OCI-LY1 (cell line): ENCODE measurements at regions not wholly inside any gene's neighbourhood (a gene's known extent, or its start where the extent isn't known, plus 50 kb on each side); places are given as distances from the start of the nearest gene placed in this dataset.

Experiments used
- H2AFZ ChIP-seq: fragments of 200-600 bp; sonication (generic), shearing (Covaris generic); 2 replicates; pipeline ENCODE4 v1.6.0; 2014; ENCODE audit warnings: antibody characterized with exemption, mild to moderate bottlenecking, low read length
- H3F3A ChIP-seq: fragments of 200-600 bp; sonication (generic), shearing (Covaris generic); 2 replicates; pipeline ENCODE4 v1.6.0; 2014; ENCODE audit warnings: mild to moderate bottlenecking, antibody characterized with exemption, low read length, moderate library complexity; ENCODE audit not compliant: insufficient read depth
- H3K27ac ChIP-seq: fragments of 200-600 bp; sonication (generic); 2 replicates; pipeline ENCODE4 v1.5.1; 2014; ENCODE audit warnings: low read length, mixed run types, mild to moderate bottlenecking, low read depth; ENCODE audit not compliant: poor library complexity, severe bottlenecking
- H3K27me3 ChIP-seq: fragments of 200-600 bp; sonication (generic); 2 replicates; pipeline ENCODE4 v1.6.0; 2014; ENCODE audit warnings: antibody characterized with exemption, mild to moderate bottlenecking, low read length, moderate library complexity; ENCODE audit not compliant: insufficient read depth
- H3K36me3 ChIP-seq: fragments of 200-600 bp; sonication (generic); 2 replicates; pipeline ENCODE4 v1.6.1; 2014; ENCODE audit warnings: mild to moderate bottlenecking, antibody characterized with exemption, low read length, moderate library complexity, mixed read lengths; ENCODE audit not compliant: insufficient read depth
- H3K4me1 ChIP-seq: fragments of 200-600 bp; sonication (generic); 2 replicates; pipeline ENCODE4 v1.5.1; 2014; ENCODE audit warnings: mild to moderate bottlenecking, low read length, moderate library complexity; ENCODE audit not compliant: insufficient read depth, severe bottlenecking
- H3K4me2 ChIP-seq: fragments of 200-600 bp; sonication (generic), shearing (Covaris generic); 2 replicates; pipeline ENCODE4 v1.6.1; 2014; ENCODE audit warnings: low read length
- H3K4me3 ChIP-seq: fragments of 200-600 bp; sonication (generic); 2 replicates; pipeline ENCODE4 v1.5.1; 2014; ENCODE audit warnings: low read length, low read depth, mild to moderate bottlenecking, mixed read lengths; ENCODE audit not compliant: poor library complexity, severe bottlenecking
- H3K79me2 ChIP-seq: fragments of 200-600 bp; shearing (Covaris generic); 2 replicates; pipeline ENCODE4 v1.6.1; 2016; ENCODE audit warnings: mixed run types, low read length, mixed read lengths; ENCODE audit not compliant: insufficient read depth
- H3K9ac ChIP-seq: fragments of 200-600 bp; sonication (generic), shearing (Covaris generic); 2 replicates; pipeline ENCODE4 v1.6.1; 2014; ENCODE audit warnings: mild to moderate bottlenecking, low read length, mixed read lengths
- H3K9me2 ChIP-seq: fragments of 200-600 bp; sonication (generic), shearing (Covaris generic); 2 replicates; pipeline ENCODE4 v1.6.1; 2014; ENCODE audit warnings: low read depth, mild to moderate bottlenecking, low read length, mixed read lengths
- H3K9me3 ChIP-seq: fragments of 200-600 bp; shearing (Covaris generic); 2 replicates; pipeline ENCODE4 v1.6.1; 2014; ENCODE audit warnings: low read length, mixed read lengths
- H4K20me1 ChIP-seq: fragments of 200-600 bp; sonication (generic), shearing (Covaris generic); 2 replicates; pipeline ENCODE4 v1.6.0; 2016; ENCODE audit warnings: mild to moderate bottlenecking, low read length; ENCODE audit not compliant: insufficient read depth
- EZH2 ChIP-seq: fragments of 200-600 bp; sonication (generic), shearing (Covaris generic); IDR thresholded peaks from 2 replicates; pipeline ENCODE4 v1.8.0; 2017; ENCODE audit warnings: borderline replicate concordance, mixed run types, mild to moderate bottlenecking, antibody characterized with exemption, low read length, moderate library complexity, mixed read lengths
- TF ChIP-seq, protein P1 (sequence below): fragments of 200-600 bp; sonication (generic), shearing (Covaris generic); IDR thresholded peaks from 2 replicates; pipeline ENCODE4 v1.5.1; 2017; ENCODE audit warnings: mild to moderate bottlenecking, antibody characterized with exemption, low read length, moderate library complexity, mixed read lengths

DNA sequence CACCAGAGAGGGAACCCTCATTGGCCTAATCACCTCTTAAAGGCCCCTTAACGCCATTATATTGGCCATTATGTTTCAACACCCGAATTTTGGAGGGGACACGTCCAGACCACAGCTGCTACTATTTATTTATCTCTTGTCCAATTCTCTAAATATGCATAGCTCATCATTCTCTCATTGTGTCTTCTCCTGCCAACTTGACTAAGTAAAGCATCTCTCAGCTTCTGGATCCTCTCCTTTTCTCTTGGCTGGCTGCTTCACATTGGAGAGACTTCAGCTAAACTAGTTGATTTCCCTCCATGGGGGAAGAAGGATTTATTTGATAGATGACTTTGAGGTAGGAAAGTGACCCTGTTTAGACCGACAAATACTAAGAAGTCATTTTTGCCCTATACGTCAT is 120.4 kb upstream of the KRR1 start:
- Histone ChIP-seq H3K27me3 (no peaks in the 10 kb centered on the region), H3K4me1 (no peaks in the 10 kb centered on the region), H3F3A (no peaks in the 10 kb centered on the region), H3K9me2 (no peaks in the 10 kb centered on the region), H4K20me1 (no peaks in the 10 kb centered on the region), H3K36me3 (no peaks in the 10 kb centered on the region), H3K79me2 (no peaks in the 10 kb centered on the region), H3K4me2 (no peak overlapping the region), H3K4me3 (no peak overlapping the region), H3K9ac (no peak overlapping the region), H2AFZ (no peak overlapping the region), H3K27ac (no peak overlapping the region), H3K9me3 (no peaks in the 10 kb centered on the region)
- no peak for TF ChIP-seq EZH2
- TF ChIP-seq, protein P1, sequence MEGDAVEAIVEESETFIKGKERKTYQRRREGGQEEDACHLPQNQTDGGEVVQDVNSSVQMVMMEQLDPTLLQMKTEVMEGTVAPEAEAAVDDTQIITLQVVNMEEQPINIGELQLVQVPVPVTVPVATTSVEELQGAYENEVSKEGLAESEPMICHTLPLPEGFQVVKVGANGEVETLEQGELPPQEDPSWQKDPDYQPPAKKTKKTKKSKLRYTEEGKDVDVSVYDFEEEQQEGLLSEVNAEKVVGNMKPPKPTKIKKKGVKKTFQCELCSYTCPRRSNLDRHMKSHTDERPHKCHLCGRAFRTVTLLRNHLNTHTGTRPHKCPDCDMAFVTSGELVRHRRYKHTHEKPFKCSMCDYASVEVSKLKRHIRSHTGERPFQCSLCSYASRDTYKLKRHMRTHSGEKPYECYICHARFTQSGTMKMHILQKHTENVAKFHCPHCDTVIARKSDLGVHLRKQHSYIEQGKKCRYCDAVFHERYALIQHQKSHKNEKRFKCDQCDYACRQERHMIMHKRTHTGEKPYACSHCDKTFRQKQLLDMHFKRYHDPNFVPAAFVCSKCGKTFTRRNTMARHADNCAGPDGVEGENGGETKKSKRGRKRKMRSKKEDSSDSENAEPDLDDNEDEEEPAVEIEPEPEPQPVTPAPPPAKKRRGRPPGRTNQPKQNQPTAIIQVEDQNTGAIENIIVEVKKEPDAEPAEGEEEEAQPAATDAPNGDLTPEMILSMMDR, result no peak

DNA sequence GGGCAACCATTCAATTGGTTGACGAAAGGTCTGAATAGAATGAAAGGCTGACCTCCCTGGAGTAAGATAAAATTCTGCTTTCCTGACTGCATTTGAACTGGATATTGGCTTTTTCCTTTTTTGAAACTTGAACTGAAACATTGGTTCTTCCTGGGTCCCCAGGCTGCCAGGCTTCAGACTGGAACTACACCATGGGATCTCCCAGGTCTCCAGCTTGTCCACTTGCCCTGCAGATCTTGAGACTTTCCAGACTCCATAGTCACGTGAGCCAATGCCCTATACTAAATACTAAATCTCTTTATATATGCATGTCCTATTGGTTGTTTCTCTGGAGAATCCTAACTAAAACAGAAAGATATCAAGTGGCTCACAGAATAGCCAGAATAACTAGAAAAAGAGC is 118.7 kb upstream of the KRR1 start:
- H3K4me3 ChIP-seq, result no peak overlapping the region
- no peak overlapping the region for H2AFZ ChIP-seq
- no peaks in the 10 kb centered on the region for H3K27me3 ChIP-seq
- H3K79me2 ChIP-seq, result no peaks in the 10 kb centered on the region
- H3K9me3 ChIP-seq, result no peaks in the 10 kb centered on the region
- H3K9me2 ChIP-seq, result no peaks in the 10 kb centered on the region
- no peaks in the 10 kb centered on the region for H3F3A ChIP-seq
- no peak overlapping the region for H3K9ac ChIP-seq
- no peaks in the 10 kb centered on the region for H3K36me3 ChIP-seq
- H4K20me1 ChIP-seq, result no peaks in the 10 kb centered on the region
- H3K4me1 ChIP-seq, result no peaks in the 10 kb centered on the region
- no peak overlapping the region for H3K4me2 ChIP-seq
- H3K27ac ChIP-seq, result no peak overlapping the region
- TF ChIP-seq, protein P1, result no peak
- no peak for TF ChIP-seq EZH2

DNA sequence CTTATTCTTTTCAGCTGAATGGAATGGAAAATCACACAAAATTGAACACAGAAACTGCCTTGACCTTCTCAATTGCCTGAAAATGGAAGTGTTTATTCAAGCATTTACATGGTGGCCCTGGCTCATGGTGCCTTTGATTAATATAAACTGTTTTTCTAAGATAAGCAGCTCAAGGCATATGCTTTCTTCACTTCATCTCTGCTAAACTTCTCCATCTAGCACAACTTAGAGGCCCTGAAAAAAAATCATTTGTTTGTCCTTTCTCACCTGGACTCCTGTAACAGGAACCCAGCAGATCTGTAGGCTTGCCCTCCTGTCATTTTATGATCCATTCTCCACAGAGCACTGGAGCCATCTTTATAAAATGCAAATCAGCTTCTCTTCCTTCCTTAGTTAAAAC is 117.5 kb upstream of the KRR1 start:
- Histone ChIP-seq H3K27me3 (no peaks in the 10 kb centered on the region), H3F3A (no peaks in the 10 kb centered on the region), H3K9ac (no peak overlapping the region), H3K79me2 (no peaks in the 10 kb centered on the region), H2AFZ (no peak overlapping the region), H3K9me3 (no peaks in the 10 kb centered on the region), H3K27ac (no peak overlapping the region), H3K4me2 (no peak overlapping the region), H3K4me1 (no peaks in the 10 kb centered on the region), H4K20me1 (no peaks in the 10 kb centered on the region), H3K36me3 (no peaks in the 10 kb centered on the region), H3K9me2 (no peaks in the 10 kb centered on the region), H3K4me3 (no peak overlapping the region)
- TF ChIP-seq EZH2, result no peak
- TF ChIP-seq, protein P1, result no peak
